ENCODE measurements at regions not wholly inside any gene's neighbourhood (a gene's known extent, or its start where the extent isn't known, plus 50 kb on each side); places are given as distances from the start of the nearest gene placed in this dataset.
"Not testable (repeated sequence)": the region's sequence is repeated elsewhere in the genome, so short reads cannot be mapped to it uniquely, and the experiment has no call there.

DNA sequence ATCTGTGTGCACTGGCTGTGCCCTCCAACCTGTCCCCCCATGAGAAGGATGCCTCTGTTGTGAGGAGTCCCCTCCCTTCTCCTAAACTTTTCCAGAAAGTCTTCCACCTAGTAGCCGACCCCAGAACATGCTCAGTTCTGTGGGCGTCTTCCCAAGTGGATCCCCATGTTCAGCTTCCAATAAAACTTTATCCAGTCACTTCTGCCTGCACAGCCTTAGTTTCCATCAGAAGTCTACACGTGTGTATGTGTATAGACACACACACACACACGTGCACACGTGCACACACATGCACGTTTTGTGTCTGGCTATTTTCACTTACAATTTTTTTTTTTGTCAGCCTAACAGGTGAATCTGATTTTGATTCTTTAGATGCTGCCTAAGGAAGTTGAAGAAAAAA, 115.1 kb downstream of the RTP5 start:
- DNase-seq: no peak

DNA sequence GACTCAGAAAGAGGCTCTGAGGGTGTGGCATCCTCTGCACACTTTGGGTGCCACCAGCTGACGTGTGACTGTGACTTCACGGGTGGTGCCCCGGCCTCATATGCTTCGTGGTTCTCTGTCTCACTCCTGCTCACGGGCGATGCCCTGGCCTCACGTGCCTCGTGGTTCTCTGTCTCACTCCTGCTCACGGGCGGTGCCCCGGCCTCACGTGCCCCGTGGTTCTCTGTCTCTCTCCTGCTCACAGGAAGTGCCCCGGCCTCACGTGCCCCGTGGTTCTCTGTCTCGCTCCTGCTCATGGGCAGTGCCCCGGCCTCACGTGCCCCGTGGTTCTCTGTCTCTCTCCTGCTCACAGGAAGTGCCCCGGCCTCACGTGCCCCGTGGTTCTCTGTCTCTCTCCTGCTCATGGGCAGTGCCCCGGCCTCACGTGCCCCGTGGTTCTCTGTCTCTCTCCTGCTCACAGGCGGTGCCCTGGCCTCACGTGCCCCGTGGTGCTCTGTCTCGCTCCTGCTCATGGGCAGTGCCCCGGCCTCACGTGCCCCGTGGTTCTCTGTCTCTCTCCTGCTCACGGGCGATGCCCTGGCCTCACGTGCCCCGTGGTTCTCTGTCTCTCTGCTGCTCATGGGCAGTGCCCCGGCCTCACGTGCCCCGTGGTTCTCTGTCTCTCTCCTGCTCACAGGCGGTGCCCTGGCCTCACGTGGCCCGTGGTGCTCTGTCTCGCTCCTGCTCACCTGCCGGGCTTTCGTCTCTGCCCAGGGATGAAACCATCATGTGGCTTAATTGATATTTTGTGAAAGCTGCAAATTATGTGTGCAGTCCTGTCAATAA, 115.8 kb downstream of the RTP5 start:
- DNase-seq: not testable (repeated sequence)

DNA sequence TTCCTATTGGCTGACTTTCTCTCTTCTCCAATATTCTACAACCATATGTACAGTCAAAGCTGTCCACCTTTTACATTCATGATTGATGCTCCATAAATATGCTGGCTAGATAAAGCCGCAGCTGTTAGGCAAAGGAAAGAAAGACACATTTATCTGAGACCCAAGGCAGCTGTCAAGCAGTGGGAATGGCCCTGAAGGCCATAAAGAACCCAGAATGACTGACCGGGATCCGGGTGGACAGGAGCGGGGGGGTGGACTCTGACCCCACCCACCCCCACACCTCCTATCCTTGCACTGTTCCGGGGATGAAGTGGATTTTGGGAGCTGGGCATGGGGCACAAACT, 116.4 kb downstream of the RTP5 start:
- DNase-seq: no peak

DNA sequence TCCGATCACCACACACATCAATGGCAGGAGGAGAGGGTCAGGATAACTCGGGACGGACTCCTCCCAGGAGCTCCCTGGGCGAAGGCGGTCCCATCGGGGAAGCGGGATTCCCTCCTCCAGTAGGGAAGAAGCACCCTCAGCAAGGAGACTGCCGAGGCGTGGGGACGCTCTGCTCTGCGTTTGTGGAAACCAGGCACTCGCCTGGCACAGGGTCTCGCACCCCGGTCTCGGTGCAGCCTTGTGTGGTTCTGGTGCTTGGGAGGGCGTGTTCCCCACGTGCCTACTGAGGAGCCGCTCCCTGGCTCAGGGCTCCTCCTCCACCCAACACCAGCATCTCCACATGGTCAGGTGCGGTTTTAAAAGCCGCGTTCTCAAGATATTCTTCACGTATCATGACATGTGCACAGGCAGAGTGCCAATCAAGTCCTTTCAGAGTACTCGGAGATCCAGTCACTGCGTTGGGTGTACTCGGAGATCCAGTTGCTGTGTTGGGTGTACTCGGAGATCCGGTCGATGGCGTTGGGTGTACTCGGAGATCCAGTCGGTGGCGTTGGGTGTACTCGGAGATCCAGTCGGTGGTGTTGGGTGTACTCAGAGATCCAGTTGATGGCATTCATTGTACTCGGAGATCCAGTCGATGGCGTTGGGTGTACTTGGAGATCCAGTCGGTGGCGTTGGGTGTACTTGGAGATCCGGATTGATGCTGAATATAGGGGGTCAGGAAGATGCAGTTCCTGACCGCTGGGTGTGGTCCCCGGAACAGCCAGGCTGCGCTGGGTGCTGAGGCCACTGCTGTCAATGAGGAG, 117.5 kb downstream of the RTP5 start:
- DNase-seq: no peak

DNA sequence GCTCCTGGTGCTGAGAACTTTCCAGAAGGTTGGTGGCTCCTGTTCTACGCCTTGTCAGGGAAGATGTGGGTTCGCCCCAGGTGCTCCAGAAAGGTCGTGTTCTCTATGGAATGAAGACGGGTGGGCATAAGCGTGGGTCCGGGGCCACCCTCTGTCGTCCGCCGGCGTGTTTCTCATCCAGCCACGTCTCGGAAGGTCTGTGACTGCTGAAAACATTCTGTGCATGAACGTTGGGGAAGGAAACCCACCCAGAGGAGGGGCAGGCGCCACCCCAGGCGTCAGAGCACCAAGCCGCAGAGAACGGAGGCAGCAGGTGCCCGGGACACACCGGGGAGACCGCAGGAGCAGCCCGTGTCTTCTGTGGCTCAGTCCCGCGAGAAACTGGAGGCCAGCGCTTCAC, 118.2 kb downstream of the RTP5 start:
- DNase-seq: no peak

DNA sequence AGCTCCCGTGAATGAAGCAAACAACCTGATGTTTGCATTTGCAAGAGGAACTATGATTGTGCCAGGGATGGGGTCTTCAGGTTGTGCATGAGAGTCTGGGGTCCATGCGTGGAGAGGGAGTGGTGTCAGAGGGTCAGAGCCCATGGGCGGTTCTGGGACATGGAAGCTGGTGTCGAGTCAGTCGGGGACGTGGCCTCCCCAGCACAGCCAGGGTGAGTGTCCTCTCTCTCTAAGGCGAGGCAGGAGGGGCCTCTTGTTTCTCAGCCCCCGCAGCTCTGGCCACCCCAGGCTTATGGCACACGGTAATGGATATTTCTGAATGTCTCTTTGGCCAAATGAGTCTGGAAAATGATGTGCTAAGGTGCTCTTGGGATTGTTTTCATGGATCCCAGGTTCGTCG, 118.6 kb downstream of the RTP5 start:
- DNase-seq: no peak

DNA sequence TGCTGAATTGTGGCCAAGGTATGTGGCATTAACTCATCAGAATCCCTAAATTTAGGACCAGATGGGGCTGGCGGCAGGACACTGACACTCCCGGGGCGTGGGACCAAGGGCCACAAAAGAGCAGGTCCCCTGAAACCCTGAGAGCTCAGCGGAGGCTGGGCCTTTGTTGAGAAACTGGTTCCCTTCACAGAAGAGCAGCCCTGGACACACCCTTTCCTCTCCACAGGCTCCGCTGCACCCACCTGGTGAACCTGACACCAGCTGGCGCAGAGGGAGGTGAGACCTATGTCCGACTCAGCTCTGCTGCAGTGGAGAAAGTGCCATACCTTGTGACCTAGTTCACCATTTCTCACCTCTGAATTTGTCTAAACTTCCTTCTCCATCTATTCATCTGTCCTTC, 119.5 kb downstream of the RTP5 start:
- no peak for DNase-seq

DNA sequence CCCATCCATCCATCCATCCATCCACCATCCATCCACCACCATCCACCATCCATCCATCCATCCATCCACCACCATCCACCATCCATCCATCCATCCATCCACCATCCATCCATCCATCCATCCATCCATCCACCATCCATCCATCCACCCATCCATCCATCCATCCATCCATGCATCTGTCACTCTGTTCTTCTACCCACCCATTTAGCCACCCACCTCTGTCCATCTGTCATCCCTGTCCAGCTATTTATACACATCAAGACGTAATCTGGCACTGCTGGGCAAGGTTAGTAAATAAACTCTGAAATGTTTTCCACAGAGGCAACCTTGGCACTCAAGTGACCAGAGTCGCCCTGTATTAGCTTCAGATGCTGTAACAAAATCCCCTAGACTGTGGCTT, 120.9 kb downstream of the RTP5 start:
- no peak for DNase-seq

DNA sequence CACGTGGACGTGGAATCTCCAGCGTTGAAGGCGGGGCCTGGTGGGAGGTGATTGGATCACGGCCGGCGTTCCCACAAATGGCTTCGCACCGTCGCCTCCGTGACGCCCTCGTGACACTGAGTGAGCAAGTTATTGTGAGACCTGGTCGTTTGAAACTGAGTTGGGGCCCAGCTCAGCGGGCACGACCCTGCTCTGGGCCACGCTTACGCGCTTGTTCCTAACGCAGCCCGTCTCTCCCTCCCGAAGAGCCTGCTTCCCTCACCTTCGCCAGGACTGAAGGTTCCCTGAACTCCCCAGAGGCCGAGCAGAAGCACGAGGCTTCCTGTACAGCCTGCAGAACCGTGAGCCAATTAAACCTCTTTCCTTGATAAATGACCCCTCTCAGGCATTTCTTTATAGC, 121.8 kb downstream of the RTP5 start:
- DNase-seq: no peak

DNA sequence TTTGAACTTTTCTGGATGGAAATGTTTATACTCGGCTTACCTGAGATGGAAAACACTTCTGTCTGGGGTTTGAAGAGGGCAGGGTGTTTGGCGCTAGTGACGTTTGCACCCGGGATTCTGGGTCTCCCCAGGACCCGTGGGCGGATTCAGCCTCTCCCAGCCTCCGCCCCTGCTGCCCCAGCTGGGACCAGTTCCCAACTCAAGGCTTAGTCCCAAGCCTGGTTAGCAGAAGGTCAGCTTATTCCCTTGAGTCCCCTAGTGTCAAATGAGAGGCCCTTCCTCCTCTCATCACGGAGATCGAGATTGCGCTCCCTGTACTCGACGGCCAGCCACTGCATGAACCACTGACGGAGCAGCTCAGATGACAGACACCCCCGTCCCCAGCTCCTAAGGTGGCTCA, 123.2 kb downstream of the RTP5 start:
- no peak for DNase-seq

DNA sequence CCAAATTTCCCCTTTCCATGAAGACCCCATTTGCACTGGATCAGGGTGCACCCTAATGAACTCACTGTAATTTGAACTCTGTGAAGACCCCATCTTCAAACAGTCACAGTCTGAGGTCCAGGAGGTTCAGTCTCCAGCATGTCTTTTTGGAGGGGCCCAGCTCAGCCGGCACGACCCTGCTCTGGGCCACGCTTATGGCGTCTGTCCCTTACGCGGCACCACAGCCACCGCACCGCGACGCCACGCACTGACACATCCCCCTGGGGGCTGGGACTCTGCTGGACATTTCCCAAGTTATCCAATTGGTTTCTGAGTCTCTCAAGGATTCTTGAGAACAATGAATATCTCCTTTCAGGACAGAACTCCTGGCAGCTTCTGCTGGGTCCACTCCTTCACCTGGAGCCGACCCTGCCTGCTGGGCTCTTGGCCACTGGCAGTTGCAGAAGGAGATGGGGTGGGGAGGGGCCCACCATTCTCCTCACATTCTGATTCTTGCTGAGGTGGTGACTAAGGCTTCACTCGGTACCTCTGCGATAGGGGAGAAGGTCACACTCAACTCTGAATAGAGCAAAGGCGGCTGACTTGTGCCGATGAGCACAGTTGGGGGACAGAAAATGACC, 124.0 kb downstream of the RTP5 start:
- no peak for DNase-seq

DNA sequence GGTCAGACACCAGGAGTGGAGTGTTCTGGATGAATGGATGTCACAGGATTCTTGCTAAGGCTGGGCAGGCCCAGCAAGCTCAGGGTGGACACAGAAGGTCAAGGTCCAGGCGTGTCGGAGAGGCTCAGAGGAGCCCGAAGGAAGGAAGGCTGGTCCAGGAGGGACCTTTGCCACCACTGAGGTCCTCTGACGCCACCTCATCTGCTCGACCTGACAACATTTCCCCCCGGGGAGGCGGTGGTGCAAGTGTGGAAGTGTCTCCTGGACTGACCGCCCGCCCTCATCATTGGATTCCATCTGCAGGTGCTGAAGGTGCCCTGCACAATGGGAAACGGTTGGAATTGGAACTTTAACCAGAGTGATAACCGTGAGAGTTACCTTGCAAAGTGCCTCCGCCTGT, 124.6 kb downstream of the RTP5 start:
- DNase-seq: no peak

DNA sequence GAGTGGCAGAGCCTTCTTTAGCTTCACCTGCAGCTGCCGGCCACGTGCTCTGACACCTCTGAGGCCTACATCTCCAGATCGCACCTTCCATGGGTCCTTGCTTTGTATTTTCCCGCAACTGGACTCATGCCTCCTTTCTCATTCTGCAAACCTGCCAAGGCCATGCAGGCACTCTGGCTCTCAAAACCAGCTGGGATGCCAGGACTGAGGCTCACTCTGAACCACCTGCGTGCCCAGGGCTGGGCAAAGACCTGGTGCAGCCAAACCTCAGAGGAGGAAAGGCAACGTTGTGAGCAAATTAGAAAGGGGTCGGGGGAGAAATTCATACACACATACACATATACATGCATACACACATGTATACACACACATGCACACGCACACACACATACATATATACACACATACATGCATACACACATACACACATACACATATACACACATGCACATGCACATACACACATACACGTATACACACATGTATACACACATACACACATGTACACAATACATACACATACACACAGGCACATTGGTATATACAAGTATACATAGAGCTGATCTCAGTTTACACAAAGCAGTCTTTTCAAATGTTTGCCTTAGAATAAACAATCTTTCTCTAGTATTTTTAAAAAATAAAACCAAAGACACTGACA, 125.2 kb downstream of the RTP5 start:
- no peak for DNase-seq

DNA sequence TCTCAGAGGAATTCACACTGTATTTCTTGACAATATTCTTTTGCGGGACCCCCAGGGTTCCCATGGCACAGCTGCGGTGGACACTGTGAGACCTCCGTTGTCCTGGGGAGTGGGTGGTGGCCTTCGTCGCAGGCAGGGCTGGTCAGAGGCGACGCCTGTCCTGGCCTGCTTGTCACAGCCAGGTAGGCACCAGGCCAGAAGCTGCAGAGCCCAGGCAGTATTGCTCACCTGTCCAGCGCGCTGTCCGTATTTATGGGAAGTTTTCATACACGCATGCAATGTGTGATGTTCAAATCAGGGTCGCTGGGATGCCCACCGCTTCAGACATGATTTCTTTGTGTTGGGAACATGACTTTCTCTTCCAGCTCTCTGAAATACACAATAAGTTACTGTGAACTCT, 126.6 kb downstream of the RTP5 start:
- no peak for DNase-seq

DNA sequence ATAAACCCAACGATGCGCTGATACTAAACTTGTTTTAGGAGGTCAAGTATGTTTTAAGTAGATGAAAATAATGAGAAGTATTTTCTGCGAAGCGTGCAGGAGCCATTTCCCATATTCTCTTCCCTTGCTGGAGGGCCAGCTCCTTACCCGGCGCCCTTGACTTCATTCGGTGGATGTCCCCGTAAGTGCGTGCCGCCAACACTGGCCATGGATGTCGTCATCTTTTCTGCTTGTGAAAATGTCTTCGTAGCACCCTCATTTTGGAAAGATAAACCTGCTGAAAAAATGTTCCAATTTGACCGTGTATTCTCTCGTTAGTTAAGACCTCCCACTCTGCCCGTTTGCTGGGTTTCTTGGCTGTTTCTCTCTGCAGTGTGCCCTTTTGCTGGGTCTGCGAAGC, 127.5 kb downstream of the RTP5 start:
- DNase-seq: no peak

DNA sequence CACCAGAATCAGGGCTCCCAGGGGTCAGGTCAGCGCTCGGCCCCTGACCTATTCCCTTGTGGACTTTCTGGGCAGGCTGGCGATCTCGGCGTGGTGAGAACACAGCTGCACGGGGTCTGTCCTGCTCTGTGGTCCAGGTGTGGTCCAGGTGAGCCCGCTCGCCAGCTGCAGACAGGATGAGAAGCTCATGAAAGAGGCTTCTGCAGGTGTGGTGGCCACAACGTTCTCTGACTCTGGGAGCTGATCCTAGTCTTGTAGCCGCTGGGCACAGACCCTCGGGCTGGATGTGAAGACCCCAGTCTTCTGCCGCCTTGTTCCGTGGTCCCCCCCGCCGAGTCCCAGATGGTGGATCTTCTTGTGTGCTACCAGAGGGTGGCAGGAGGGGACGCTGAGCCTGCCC, 129.7 kb downstream of the RTP5 start:
- no peak for DNase-seq

DNA sequence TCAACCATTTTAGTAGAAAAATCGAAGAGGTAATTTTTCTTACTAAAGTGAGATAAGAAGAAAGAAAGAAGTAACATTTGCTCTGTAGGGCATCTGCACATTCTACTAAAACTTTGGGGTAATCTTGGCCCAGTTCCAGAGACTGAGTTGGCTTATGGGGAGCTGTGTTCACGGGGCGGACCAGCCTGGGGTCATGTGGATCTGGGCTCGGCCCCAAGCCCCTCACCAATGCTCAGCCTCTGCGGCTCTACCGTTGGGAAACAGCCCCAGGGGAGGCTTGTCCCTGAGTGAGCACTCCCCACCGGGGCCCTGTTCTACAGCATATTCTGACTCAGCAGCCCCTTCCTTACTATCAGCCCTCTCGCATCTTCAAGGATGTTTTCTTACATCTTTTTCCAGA, 132.3 kb downstream of the RTP5 start:
- DNase-seq: no peak

DNA sequence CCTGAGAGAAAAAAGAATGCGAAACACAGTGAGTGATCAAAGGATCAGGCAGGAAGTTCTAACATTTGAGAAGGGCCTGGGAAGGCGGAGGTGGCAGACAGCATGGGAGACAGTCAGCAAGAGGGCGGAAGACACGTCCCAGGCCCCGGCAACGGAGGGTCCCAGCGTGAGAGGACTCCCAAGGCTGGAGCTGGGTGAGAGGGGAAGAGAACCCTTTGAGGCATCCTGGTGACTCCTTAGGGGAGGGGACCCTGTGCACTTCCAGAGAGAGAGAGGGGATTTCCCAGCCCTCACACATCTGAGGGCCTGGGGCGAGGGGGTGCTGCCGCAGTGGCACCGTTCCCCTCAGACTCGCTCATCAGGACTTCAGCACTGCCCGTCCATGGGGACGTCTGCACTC, 133.4 kb downstream of the RTP5 start:
- no peak for DNase-seq

DNA sequence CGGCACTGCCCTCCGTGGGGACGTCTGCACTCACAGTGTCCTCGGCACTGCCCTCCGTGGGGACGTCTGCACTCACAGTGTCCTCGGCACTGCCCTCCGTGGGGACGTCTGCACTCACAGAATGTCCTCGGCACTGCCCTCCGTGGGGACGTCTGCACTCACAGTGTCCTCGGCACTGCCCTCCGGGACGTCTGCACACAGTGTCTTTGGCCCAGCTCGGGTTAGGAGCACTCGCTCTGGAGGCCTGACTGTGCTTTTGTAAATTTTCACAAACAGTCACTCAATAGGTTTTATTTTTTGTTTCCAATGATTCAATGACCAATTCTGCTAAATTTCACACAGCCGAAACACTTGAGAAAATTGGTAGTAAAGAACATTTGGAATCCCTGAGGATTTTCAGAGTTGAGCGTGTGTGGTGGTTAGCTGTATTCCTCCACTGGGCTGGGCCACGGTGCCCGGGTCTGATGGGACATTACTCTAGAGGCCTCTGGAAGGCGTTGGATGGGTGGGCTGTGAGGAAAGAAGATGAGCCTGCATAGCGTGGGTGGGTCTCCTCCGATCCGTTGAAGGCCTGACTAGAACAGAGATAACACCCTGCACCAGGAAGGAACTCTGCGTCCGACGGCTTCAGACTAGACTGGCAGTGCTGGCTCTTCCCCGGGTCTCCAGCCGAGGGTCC, 134.8 kb downstream of the RTP5 start:
- no peak for DNase-seq

DNA sequence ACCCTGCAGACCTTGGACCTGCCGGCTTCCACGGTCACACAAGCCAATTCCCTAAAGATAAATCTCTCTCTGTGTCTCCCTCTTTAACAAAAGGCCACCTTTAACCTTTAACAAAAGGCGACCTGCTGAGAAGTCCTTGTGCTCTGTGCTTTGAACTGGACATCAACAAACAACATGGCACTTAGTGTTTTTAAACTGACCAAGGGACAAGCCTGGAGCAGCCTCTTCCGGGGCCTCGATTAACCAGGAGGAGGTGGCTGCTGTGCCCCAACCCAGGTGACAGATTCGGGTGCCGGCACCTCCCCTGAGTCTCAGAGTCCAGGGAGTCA, 135.3 kb downstream of the RTP5 start:
- DNase-seq: no peak

DNA sequence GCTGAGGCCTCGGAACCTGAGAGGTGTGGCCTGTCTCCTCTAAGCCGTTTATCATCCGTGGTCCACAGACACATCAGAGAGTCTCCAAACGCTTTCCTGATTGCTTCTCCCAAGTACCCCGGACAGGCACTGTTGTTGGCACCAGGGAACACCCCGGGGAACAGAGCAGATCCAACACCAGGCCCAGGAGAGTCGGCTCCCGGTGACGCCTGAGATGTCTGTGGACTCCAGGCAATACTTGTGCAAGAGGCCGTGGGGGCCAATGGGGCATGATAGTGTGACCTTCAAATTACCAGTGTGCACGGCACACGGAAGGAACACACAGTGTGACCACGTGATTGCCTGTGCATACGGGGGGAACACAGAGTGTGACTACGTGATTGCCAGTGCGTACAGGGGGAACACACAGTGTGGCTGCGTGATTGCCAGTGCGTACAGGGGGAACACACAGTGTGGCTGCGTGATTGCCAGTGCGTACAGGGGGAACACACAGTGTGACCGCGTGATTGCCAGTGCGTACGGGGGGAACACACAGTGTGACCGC, 136.6 kb downstream of the RTP5 start:
- DNase-seq: not testable (repeated sequence)

DNA sequence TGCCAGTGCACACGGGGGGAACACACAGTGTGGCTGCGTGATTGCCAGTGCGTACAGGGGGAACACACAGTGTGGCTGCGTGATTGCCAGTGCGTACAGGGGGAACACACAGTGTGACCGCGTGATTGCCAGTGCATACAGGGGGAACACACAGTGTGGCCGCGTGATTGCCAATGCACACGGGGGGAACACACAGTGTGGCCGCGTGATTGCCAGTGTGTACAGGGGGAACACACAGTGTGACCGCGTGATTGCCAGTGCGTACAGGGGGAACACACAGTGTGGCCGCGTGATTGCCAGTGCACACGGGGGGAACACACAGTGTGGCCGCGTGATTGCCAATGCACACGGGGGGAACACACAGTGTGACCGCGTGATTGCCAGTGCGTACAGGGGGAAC, 139.4 kb downstream of the RTP5 start:
- DNase-seq: not testable (repeated sequence)

DNA sequence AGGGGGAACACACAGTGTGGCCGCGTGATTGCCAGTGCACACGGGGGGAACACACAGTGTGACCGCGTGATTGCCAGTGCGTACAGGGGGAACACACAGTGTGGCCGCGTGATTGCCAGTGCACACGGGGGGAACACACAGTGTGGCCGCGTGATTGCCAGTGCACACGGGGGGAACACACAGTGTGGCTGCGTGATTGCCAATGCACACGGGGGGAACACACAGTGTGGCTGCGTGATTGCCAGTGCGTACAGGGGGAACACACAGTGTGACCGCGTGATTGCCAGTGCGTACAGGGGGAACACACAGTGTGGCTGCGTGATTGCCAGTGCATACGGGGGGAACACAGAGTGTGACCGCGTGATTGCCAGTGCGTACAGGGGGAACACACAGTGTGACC, 140.3 kb downstream of the RTP5 start:
- not testable (repeated sequence) for DNase-seq
